ENCODE measurements at regions not wholly inside any gene's neighbourhood (a gene's known extent, or its start where the extent isn't known, plus 50 kb on each side); places are given as distances from the start of the nearest gene placed in this dataset.

DNA sequence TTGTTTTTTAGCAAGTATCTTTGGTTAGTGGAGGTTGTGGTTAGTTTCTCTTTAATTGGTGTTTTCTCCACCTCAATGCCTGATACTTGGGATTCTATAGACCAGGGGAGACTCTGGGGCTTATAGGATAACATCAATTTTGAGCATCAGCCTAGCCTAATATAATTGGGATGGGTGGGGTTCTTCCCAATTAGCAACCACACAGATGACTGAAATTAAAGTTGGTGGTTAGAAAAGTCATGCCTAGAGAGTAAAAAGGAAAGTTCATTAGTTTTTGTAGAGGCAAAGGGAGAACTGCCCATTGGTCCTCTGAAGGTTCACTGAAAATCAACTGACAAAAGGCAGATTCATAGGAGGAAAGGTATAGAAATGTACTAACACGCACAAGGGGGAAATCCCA, 843.3 kb downstream of the TSN start:
- no peak overlapping the region for H3K27ac ChIP-seq
- H3K9me3 ChIP-seq: no peaks in the 10 kb centered on the region
- H3K36me3 ChIP-seq: no peaks in the 10 kb centered on the region
- DNase-seq: no peak
- TF ChIP-seq POLR2A (IDR thresholded peaks at IDR 0.05): no peak
- TF ChIP-seq, protein P1, sequence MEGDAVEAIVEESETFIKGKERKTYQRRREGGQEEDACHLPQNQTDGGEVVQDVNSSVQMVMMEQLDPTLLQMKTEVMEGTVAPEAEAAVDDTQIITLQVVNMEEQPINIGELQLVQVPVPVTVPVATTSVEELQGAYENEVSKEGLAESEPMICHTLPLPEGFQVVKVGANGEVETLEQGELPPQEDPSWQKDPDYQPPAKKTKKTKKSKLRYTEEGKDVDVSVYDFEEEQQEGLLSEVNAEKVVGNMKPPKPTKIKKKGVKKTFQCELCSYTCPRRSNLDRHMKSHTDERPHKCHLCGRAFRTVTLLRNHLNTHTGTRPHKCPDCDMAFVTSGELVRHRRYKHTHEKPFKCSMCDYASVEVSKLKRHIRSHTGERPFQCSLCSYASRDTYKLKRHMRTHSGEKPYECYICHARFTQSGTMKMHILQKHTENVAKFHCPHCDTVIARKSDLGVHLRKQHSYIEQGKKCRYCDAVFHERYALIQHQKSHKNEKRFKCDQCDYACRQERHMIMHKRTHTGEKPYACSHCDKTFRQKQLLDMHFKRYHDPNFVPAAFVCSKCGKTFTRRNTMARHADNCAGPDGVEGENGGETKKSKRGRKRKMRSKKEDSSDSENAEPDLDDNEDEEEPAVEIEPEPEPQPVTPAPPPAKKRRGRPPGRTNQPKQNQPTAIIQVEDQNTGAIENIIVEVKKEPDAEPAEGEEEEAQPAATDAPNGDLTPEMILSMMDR (IDR thresholded peaks at IDR 0.05): no peak
- no peaks in the 10 kb centered on the region for H3K27me3 ChIP-seq
- no peak overlapping the region for H3K4me3 ChIP-seq
- H3K4me1 ChIP-seq: no peaks in the 10 kb centered on the region

DNA sequence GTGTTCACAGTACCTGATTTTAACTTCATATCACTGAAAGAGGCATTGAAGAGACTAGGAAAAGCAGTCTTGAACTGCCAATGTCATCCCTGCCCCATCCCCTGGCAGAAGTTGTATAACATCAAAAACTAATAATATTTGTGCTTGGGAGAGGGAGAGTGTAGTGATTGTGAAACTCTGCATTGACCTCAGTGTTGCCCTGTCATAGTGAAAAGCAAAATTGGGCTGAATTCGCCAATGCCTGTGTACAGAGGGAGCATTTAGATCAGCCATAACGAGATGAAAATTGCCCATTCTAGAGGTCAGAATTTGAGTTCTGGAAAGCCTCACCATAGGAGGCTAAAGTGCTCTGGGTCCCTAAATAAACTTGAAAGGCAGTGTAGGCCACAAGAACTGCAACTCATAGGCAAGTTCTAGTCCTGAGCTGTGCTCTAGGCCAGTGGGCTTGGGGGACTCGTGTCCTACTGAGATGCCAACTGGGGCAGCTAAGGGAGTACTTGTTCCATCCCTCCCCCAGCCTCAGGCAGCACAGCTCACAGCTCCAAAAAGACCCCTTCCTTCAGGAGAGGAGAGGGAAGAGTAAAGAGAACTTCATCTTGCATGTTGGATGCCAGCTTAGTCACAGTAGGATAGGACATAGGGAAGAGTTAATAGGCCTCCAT, 855.6 kb downstream of the TSN start:
- DNase-seq: no peak
- H3K4me1 ChIP-seq: no peaks in the 10 kb centered on the region
- TF ChIP-seq, protein P1 (IDR thresholded peaks at IDR 0.05): no peak
- no peak for TF ChIP-seq POLR2A (IDR thresholded peaks at IDR 0.05)
- no peaks in the 10 kb centered on the region for H3K36me3 ChIP-seq
- no peaks in the 10 kb centered on the region for H3K9me3 ChIP-seq
- no peaks in the 10 kb centered on the region for H3K27me3 ChIP-seq
- no peak overlapping the region for H3K4me3 ChIP-seq
- no peak overlapping the region for H3K27ac ChIP-seq

DNA sequence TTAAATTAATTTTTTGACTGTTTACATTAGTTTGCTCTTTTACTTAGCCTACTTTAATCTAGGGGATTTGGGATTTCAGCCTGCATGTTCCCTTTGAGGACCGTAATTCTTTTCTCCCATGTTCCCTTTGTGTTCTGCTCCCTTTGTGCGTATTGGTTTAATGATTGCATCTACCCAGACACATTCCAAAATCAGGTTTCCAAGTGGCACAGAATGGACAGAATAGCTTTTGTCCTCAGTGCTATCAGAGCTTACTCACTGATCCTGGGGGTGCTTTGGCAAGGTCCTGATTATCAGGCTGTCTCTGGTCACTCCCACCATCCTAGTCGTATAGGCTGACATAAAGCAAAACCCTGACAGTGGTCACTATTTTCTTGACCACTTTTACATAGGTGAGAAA, 867.5 kb downstream of the TSN start:
- no peaks in the 10 kb centered on the region for H3K36me3 ChIP-seq
- TF ChIP-seq POLR2A (IDR thresholded peaks at IDR 0.05): no peak
- TF ChIP-seq, protein P1 (IDR thresholded peaks at IDR 0.05): no peak
- H3K27me3 ChIP-seq: no peaks in the 10 kb centered on the region
- H3K4me3 ChIP-seq: no peak overlapping the region
- no peaks in the 10 kb centered on the region for H3K4me1 ChIP-seq
- H3K27ac ChIP-seq: no peak overlapping the region
- no peak for DNase-seq
- no peaks in the 10 kb centered on the region for H3K9me3 ChIP-seq

DNA sequence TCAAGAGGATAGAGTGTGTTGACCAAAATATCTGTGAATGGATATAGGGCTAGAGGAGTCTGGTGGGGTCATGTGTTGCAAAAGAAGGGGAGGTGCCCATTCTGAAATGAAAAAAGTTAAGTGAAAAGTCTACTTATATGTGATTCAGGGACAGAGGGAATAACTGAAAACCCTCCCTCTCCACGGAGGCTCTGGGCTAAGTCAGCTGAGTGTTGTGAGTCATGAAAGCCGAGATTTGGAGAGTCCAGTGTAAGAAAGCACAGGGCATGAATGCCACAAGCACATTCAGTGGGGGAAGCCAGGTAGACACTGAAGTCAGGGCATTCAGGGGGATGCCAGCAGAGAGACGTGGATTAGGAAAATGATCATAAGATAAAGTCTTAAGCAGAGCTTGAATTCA, 871.9 kb downstream of the TSN start:
- no peak overlapping the region for H3K27ac ChIP-seq

DNA sequence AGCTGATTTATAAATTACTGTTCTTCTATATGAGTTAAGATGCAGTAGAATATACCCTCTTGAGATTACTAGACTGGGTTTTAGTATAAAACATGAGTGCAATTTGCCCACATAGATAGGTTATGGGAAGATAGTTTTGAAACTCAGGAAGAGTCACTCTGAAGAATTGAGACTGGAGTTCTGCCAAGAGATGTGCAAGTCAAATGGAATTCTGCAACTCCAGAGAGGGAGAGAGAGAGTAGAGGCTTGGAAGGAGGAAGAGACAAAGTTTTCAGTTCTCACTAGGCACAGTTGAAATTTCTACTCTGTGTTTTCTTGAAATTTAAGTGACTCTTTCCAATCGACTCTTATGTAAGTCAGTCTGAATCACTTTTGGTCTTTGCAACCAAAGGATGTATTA, 878.8 kb downstream of the TSN start:
- no peak for DNase-seq
- Histone ChIP-seq H3K4me3 (no peak overlapping the region), H3K9me3 (no peaks in the 10 kb centered on the region), H3K27me3 (no peaks in the 10 kb centered on the region), H3K27ac (no peak overlapping the region), H3K4me1 (no peaks in the 10 kb centered on the region), H3K36me3 (no peaks in the 10 kb centered on the region)
- TF ChIP-seq, protein P1 (IDR thresholded peaks at IDR 0.05): no peak
- no peak for TF ChIP-seq POLR2A (IDR thresholded peaks at IDR 0.05)

More for the DNA sequence above, 871.9 kb downstream of the TSN start:
- Histone ChIP-seq H3K27me3 (no peaks in the 10 kb centered on the region), H3K9me3 (no peaks in the 10 kb centered on the region), H3K36me3 (no peaks in the 10 kb centered on the region), H3K4me3 (no peak overlapping the region), H3K4me1 (no peaks in the 10 kb centered on the region)
- no peak for DNase-seq
- TF ChIP-seq, protein P1 (IDR thresholded peaks at IDR 0.05): no peak
- TF ChIP-seq POLR2A (IDR thresholded peaks at IDR 0.05): no peak

DNA sequence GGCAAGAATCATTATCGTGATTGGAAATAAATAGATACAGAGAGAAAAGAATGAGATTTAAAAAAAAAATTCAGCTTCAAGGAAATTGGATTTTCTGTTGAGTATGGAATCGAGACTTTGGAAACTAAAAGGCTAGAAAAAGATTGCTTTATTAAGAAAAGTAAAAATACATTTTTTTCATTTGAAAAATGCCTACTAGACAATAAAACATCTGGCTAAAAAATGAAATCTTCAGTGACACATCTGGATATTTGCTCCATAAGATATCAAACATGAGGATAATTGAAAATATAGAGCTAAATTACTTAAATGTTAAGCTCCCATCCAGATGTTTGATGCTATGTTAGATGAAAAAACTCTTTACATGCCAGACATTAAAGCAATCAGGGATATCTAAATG, 879.5 kb downstream of the TSN start:
- no peaks in the 10 kb centered on the region for H3K36me3 ChIP-seq

More for the DNA sequence above, 879.5 kb downstream of the TSN start:
- Histone ChIP-seq H3K4me3 (no peak overlapping the region), H3K4me1 (no peaks in the 10 kb centered on the region), H3K9me3 (no peaks in the 10 kb centered on the region), H3K27ac (no peak overlapping the region), H3K27me3 (no peaks in the 10 kb centered on the region)
- DNase-seq: no peak
- TF ChIP-seq POLR2A (IDR thresholded peaks at IDR 0.05): no peak
- TF ChIP-seq, protein P1 (IDR thresholded peaks at IDR 0.05): no peak

All from Peyer's patch (tissue), 4 donors.